GM12872 (cell line): ENCODE measurements at regions not wholly inside any gene's neighbourhood (a gene's known extent, or its start where the extent isn't known, plus 50 kb on each side); places are given as distances from the start of the nearest gene placed in this dataset.

Source experiments
- CTCF ChIP-seq: IDR thresholded peaks from 3 replicates; pipeline ENCODE4 v1.5.1; 2011; ENCODE audit warnings: low read depth, mild to moderate bottlenecking, low read length, moderate library complexity; ENCODE audit not compliant: insufficient read depth

GRCh38 chr14:30193101-30193500, 265.5 kb upstream of the PRKD1 start:
- no peak for TF ChIP-seq CTCF

GRCh38 chr14:30193845-30194501, 266.3 kb upstream of the PRKD1 start:
- no peak for TF ChIP-seq CTCF

- TF ChIP-seq CTCF = no peak
These were observed 267.1 kb upstream of the PRKD1 start for GRCh38 chr14:30194741-30195148.

GRCh38 chr14:30195941-30196340, 268.3 kb upstream of the PRKD1 start:
- TF ChIP-seq CTCF = no peak

- TF ChIP-seq CTCF = no peak
These were observed 269.2 kb upstream of the PRKD1 start for GRCh38 chr14:30196861-30197260.

GRCh38 chr14:30204431-30204980, 276.9 kb upstream of the PRKD1 start:
- no peak for TF ChIP-seq CTCF

- TF ChIP-seq CTCF = no peak
These were observed 281.5 kb upstream of the PRKD1 start for GRCh38 chr14:30209136-30209535.
